ENCODE measurements at regions not wholly inside any gene's neighbourhood (a gene's known extent, or its start where the extent isn't known, plus 50 kb on each side); places are given as distances from the start of the nearest gene placed in this dataset.

DNA sequence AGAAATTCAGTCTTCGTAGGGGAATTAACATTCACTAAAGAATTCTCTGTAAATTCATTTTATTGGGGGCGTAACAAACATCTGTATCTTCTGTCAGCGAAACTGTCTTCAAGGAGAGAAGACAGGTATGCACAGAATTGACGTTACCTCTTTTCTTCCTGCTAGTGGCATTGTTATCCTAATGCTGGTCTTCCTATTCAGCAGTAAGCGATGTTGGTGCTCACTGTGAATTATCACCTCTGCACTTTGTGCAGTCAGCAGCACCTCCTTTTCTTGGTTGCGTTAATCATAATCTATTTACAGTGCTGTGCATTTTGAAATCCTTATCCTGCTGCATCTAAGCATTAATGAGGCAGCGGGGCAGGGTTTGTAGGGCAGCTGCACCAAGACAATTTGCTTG, 362.3 kb downstream of the SLC4A3 start:
- Histone ChIP-seq H3K4me1 (no peaks in the 10 kb centered on the region), H3K9me3 (no peaks in the 10 kb centered on the region), H3K27me3 (no peaks in the 10 kb centered on the region), H3K36me3 (no peaks in the 10 kb centered on the region), H3K27ac (no peak overlapping the region), H3K4me3 (no peak overlapping the region)
- no peak for DNase-seq
- in situ Hi-C loops (cut with MboI; ENCODE audit: low pct_ligation_motif_present in 1 of 4, low pct_unique_long_range_greater_than_20kb in 1 of 4, low sequenced_read_pairs in 3 of 4) = no loop called here
- TF ChIP-seq CTCF (IDR thresholded peaks at IDR 0.05) = no peak
- TF ChIP-seq POLR2AphosphoS5 (IDR thresholded peaks at IDR 0.05) = no peak
- TF ChIP-seq EP300 (IDR thresholded peaks at IDR 0.05; ENCODE audit: low read depth) = no peak
- TF ChIP-seq POLR2A (IDR thresholded peaks at IDR 0.05) = no peak
- intact Hi-C loops (cut with DNase I; ENCODE audit: low total_unique reads) = no loop called here
- WGBS, 2 donors (ENCODE audit: low coverage in 1 of 2) = 83 to 92% methylated on average over 4 to 7 of the region's 7 CpGs

DNA sequence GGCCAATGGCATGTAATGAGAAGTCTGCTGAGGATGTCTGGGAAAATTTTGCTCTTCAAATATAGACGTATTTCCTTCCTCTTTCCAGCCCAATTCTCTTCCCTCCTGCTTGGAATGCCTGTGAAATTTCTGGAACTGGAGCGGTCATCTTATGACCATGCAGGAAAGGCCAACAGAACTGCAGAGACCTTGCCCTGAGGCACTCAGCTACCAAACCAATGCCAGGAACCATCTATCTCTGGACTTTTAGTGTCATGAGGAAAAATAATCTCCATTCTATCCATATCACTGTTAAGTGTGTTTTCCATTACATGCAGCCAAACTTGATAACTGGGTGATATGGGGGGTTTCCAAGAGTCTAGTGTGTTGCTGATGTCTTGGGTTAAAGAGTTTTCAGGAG, 363.7 kb downstream of the SLC4A3 start:
- no peak for DNase-seq
- Histone ChIP-seq H3K27me3 (no peaks in the 10 kb centered on the region), H3K4me1 (no peaks in the 10 kb centered on the region), H3K4me3 (no peak overlapping the region), H3K9me3 (no peaks in the 10 kb centered on the region), H3K27ac (no peak overlapping the region), H3K36me3 (no peaks in the 10 kb centered on the region)
- intact Hi-C loops (cut with DNase I; ENCODE audit: low total_unique reads) (no loop called here), in situ Hi-C loops (cut with MboI; ENCODE audit: low pct_ligation_motif_present in 1 of 4, low pct_unique_long_range_greater_than_20kb in 1 of 4, low sequenced_read_pairs in 3 of 4) (no loop called here)
- 61 to 82% methylated on average over 2 of the region's 2 CpGs for WGBS, 2 donors (ENCODE audit: low coverage in 1 of 2)
- no peak for TF ChIP-seq CTCF (IDR thresholded peaks at IDR 0.05)
- no peak for TF ChIP-seq EP300 (IDR thresholded peaks at IDR 0.05; ENCODE audit: low read depth)
- TF ChIP-seq POLR2A (IDR thresholded peaks at IDR 0.05) = no peak
- TF ChIP-seq POLR2AphosphoS5 (IDR thresholded peaks at IDR 0.05) = no peak

DNA sequence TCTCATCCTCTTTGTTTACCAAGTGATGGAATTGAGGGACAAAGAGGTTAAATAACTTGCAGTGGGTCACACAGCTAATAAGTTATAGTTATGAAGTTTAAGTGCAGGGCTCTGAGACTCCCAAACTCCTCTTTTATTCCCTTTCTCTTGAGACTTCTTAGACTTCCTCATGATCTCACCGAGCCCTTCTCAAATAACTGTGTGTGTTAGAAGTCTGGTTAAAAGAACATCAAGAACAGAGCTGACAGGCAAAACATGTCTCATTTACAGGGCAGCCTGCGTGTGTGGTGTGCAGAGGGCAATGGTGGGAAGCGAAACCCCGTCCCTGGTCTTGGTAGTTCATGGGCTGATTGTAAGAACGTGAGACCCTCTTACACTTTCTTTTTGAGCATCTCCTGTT, 368.0 kb downstream of the SLC4A3 start:
- no peak for TF ChIP-seq EP300 (IDR thresholded peaks at IDR 0.05; ENCODE audit: low read depth)
- no peak for TF ChIP-seq CTCF (IDR thresholded peaks at IDR 0.05)
- TF ChIP-seq POLR2A (IDR thresholded peaks at IDR 0.05) = no peak
- TF ChIP-seq POLR2AphosphoS5 (IDR thresholded peaks at IDR 0.05) = no peak
- in situ Hi-C loops (cut with MboI; ENCODE audit: low pct_ligation_motif_present in 1 of 4, low pct_unique_long_range_greater_than_20kb in 1 of 4, low sequenced_read_pairs in 3 of 4) = no loop called here
- no peaks in the 10 kb centered on the region for H3K36me3 ChIP-seq
- no peaks in the 10 kb centered on the region for H3K27me3 ChIP-seq
- no peak overlapping the region for H3K4me3 ChIP-seq
- 76 to 89% methylated on average over 5 of the region's 5 CpGs for WGBS, 2 donors (ENCODE audit: low coverage in 1 of 2)
- intact Hi-C loops (cut with DNase I; ENCODE audit: low total_unique reads) = no loop called here
- DNase-seq = no peak
- H3K9me3 ChIP-seq = no peaks in the 10 kb centered on the region
- no peak overlapping the region for H3K27ac ChIP-seq
- H3K4me1 ChIP-seq = no peaks in the 10 kb centered on the region

DNA sequence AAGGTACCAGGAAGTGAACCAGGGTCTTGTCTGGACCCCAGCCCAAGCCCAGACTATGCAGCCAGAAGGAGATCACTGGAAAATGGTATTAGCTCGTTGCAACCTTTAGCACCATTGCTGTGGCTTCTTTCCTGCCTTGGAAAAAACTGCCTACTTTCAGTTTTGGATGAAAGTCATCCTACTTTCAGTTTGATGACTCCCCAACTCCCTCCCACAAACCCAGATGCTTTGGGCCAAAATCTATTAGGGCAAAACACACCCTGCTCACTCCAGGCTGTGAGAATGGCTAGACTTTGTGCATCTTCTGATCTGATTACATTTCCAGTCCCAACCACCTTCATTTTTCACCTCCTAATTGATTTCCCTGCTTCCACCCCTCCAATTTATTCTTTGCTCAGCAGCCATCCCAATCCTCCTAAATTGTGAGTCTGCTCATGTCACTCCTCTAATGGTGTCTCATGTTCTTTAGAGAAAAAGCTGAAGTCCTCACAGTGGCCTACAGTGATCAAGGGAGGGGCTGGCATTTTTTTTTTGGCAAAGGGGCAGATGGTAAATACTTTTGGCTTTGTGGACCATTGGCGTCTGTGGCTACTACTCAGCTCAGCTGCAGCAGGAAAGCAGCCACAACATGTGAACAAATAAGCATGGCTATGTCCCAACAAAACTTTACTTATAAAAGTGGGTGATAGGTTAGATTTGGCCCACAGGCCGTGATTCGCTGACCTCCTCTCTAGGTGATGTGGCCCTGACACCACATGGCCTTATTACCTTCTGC, 368.7 kb downstream of the SLC4A3 start:
- intact Hi-C loops (cut with DNase I; ENCODE audit: low total_unique reads) = no loop called here
- H3K4me3 ChIP-seq = no peak overlapping the region
- H3K36me3 ChIP-seq = no peaks in the 10 kb centered on the region
- no peak for DNase-seq
- no peaks in the 10 kb centered on the region for H3K4me1 ChIP-seq
- no peak for TF ChIP-seq POLR2A (IDR thresholded peaks at IDR 0.05)
- TF ChIP-seq POLR2AphosphoS5 (IDR thresholded peaks at IDR 0.05) = no peak
- TF ChIP-seq EP300 (IDR thresholded peaks at IDR 0.05; ENCODE audit: low read depth) = no peak
- no peak for TF ChIP-seq CTCF (IDR thresholded peaks at IDR 0.05)
- H3K27ac ChIP-seq = no peak overlapping the region
- no peaks in the 10 kb centered on the region for H3K9me3 ChIP-seq
- WGBS, 2 donors (ENCODE audit: low coverage in 1 of 2) = 20 to 72% methylated on average over 1 to 4 of the region's 4 CpGs
- in situ Hi-C loops (cut with MboI; ENCODE audit: low pct_ligation_motif_present in 1 of 4, low pct_unique_long_range_greater_than_20kb in 1 of 4, low sequenced_read_pairs in 3 of 4) = no loop called here
- no peaks in the 10 kb centered on the region for H3K27me3 ChIP-seq

Data from transverse colon (tissue), 4 donors.